Limb (tissue), 2 donors: ENCODE measurements at regions not wholly inside any gene's neighbourhood (a gene's known extent, or its start where the extent isn't known, plus 50 kb on each side); places are given as distances from the start of the nearest gene placed in this dataset.
"Not testable (repeated sequence)": the region's sequence is repeated elsewhere in the genome, so short reads cannot be mapped to it uniquely, and the experiment has no call there.

ENCODE experiments used
- DNase-seq, 2 donors: peaks; one replicate each; pipeline ENCODE4 v3.0.0-alpha.2; 2016; ENCODE audit errors: extremely low spot score in 2 of 2

DNA sequence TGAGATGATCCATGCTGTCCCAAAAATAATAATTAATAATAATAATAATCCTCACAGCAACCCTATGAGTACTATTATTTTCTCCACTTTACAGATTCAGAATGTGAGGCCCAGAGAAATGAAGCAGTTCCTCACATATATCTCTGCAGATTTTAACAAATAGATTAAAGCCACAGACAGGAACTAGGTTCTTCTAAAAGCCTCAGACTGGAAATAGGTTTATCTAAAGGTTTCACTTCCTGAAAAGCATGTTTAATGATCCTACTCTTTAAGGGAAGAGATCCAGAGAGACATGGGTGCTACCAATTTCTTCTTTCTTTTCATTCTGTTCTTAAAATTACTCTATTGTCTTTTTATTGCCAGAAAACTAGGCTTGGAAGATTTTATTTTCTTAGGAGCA, 1079.4 kb upstream of the COX7C start:
- DNase-seq = no peak

- no peak for DNase-seq
These were observed 1072.6 kb upstream of the COX7C start for GRCh38 chr5:85545129-85545528.

DNA sequence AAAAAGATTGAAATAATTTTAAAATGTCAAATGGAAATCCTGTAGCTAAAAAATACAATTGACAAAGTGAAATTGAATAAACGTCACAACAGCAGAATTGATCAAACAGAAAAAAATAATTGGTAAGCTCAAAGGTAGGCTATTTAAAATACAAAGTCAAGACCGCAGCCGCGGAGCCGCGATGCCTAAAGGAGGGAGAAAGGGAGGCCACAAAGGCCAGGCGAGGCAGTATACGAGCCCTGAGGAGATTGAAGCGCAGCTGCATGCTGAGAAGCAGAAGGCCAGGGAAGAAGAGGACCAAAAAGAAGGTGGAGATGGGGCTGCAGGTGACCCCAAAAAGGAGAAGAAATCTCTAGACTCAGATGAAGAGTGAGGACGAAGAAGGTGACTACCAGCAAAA, 1068.5 kb upstream of the COX7C start:
- no peak for DNase-seq

GRCh38 chr5:85549836-85550599, 1067.7 kb upstream of the COX7C start:
- DNase-seq = no peak

DNA sequence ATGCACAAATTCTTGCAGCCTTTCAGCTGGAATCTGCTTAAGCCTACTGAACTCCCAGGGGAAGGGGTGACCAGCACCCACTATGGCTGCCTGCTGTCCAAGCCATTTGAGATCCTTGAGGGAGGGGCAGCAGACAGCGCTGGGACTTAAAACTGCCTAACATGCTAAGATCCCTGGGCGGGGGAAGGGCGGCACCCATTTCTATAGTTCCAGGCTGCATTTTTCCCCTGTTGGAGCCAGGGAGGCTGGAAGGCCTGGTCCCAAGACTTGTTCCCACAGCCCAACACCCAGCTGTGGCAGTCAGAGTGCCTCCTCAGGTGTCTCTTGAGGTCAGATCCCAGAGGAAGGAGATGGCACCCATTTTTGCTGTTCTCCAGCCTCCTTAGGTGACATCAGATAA, 1061.3 kb upstream of the COX7C start:
- no peak for DNase-seq

- no peak for DNase-seq
These were observed 1041.1 kb upstream of the COX7C start for GRCh38 chr5:85576666-85577065.

GRCh38 chr5:85587806-85588205, 1029.9 kb upstream of the COX7C start:
- not testable (repeated sequence) for DNase-seq

DNA sequence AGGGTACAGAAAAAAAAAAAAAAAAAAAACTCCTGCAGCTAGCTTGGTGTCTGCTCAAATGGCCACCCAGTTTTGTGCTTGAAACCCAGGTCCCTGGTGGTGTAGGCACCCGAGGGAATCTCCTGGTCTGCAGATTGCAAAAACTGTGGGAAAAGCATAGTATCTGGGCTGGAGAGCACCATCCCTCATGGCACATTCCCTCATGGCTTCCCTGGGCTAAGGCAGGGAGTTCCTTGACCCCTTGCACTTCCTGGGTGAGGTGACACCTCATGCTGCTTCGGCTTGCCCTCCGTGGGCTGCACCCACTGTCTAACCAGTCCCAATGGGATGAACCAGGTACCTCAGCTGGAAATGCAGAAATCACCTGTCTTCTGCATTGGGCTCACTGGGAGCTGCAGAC, 1029.5 kb upstream of the COX7C start:
- DNase-seq = not testable (repeated sequence)

- DNase-seq = no peak
These were observed 1027.0 kb upstream of the COX7C start for GRCh38 chr5:85590764-85591163.

DNA sequence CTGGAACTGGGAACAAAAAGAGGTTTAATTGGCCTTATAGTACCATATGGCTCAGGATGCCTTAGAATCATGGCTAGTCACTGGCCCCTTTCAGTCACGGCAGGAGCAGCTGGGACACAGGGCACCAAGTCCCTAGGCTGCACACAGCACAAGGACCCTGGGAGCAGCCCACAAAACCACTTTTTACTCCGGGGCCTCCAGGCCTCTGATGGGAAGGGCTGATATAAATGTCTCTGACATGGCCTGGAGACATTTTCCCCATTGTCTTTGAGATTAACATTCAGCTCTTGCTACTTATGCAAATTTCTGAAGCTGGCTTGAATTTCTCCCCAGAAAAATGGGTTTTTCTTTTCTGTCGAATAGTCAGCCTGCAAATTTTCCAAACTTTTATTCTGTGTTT, 1026.4 kb upstream of the COX7C start:
- no peak for DNase-seq

DNA sequence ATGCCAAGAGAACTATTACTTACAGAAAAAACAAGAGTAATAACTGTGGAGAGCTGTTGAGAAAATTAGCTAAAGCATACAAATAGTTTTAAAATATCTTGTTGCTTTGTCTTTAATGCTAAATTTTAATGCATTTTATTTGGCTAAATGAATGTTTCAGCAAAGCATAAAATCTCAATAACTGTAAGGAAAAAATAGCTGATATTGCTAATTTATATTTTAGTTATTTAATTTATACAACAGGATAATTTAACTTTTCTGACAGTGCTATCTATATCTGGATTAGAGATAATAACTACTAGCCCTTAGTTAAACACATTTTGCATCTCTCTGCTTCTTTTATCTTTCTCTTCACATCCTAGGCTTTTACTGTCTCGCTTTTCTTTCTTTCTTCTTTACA, 1014.9 kb upstream of the COX7C start:
- no peak for DNase-seq

GRCh38 chr5:85604378-85604777, 1013.4 kb upstream of the COX7C start:
- no peak for DNase-seq

GRCh38 chr5:85604786-85605185, 1013.0 kb upstream of the COX7C start:
- DNase-seq = no peak

DNA sequence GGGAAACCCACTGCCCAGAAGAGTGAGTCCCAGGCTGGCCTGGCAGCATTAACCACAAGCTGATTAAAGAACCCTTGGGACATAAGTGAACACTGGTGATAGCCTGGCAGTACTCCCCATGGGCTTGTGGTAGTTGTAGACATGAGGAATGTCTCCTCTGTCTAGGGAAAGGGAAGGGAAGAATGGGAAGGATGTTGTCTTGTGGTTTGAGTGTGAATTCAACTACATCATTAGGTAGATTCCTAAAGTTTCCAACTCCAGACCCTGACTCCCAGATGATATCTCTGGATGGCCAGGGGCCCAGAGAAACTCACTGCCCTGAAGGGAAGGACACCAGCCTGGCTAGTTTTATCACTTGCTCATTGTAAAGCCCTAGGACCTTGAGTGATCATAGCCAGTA, 1012.4 kb upstream of the COX7C start:
- DNase-seq = no peak

GRCh38 chr5:85614489-85614888, 1003.3 kb upstream of the COX7C start:
- DNase-seq = no peak

DNA sequence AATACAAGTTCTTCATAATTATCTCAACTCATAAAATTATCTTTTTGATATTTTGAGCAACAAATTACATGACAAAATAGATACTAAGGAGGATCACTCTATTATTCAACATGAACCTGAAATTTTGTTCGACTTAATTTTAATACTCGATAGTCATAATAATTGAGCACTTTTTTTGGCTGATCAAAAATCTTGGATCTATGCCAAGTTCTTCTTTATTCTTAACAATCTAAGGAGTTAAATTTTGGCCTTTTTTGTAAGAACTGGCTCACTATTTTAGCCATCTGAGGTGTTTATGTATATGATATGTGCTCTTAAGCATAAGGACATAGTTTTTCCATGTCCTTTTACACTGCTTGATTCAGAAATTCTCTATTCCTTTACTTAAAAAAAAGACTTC, 996.1 kb upstream of the COX7C start:
- no peak for DNase-seq

- DNase-seq = no peak
These were observed 989.6 kb upstream of the COX7C start for GRCh38 chr5:85628153-85628552.

DNA sequence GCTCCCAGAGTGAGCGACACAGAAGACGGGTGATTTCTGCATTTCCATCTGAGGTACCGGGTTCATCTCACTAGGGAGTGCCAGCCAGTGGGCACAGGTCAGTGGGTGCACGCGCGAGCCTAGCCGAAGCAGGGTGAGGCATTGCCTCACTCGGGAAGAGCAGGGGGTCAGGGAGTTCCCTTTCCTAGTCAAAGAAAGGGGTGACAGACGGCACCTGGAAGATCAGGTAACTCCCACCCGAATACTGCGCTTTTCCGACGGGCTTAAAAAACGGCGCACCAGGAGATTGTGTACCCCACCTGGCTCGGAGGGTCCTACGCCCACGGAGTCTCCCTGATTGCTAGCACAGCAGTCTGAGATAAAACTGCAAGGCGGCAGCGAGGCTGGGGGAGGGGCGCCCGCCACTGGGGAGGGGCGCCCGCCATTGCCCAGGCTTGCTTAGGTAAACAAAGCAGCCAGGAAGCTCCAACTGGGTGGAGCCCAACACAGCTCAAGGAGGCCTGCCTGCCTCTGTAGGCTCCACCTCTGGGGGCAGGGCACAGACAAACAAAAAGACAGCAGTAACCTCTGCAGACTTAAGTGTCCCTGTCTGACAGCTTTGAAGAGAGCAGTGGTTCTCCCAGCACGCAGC, 979.1 kb upstream of the COX7C start:
- not testable (repeated sequence) for DNase-seq

DNA sequence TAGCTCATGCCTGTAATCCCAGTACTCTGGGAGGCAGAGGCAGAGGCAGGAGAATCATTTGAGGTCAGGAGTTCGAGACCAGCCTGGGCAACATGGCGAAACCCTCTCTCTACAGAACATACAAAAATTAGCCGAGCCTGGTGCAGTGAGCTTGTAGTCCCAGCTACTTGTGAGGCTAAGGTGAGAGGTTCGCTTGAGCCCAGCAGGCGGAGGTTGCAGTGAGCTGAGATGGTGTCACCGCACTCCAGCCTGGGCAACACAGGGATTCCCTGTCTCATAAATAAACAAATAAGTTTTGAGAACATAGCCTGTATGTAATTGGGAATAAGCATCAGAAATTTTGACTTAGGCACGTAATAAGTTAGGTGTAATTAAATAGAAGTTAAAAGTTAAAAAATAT, 971.7 kb upstream of the COX7C start:
- no peak for DNase-seq

- DNase-seq = no peak
These were observed 971.1 kb upstream of the COX7C start for GRCh38 chr5:85646641-85647040.

DNA sequence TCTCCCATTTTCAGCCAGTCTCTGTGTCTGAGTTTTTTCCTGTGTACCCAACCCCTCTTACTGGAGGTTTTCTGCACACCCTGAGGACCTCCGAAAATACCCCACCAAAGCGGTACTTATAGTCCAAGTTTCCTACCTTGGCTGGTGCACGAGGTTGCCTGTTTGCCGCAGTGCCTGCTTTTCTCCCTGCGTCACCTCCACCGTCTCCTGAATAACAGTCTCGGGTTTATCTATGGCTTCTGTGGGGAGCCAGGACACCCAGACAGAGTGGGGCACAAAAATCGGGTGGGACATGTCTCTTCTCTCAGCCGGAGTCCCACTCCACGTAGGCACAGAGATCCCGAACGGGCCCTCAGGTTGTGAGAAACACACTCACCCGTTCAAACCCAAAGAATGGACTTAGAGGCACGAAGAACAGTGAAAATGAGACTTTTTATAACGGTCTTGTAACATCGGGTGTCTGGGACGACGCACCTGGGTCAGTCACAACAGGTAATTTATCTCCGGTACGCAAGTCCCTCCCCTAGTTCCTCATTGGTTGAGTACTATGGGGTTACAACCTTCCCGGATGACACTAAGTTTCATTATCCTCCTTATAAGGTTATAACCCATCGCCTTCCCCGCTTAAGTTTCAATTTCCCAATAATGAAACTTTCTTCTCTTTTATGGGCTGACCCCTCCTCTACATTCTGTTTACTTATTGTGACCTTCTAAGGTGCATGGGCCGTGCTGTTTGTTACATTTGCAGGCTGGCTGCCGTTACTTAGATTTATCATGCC, 970.2 kb upstream of the COX7C start:
- no peak for DNase-seq

- DNase-seq = no peak
These were observed 969.2 kb upstream of the COX7C start for GRCh38 chr5:85648495-85648894.

GRCh38 chr5:85651731-85652130, 966.0 kb upstream of the COX7C start:
- no peak for DNase-seq
